ENCODE measurements at regions not wholly inside any gene's neighbourhood (a gene's known extent, or its start where the extent isn't known, plus 50 kb on each side); places are given as distances from the start of the nearest gene placed in this dataset.
"Not testable (repeated sequence)": the region's sequence is repeated elsewhere in the genome, so short reads cannot be mapped to it uniquely, and the experiment has no call there.

DNA sequence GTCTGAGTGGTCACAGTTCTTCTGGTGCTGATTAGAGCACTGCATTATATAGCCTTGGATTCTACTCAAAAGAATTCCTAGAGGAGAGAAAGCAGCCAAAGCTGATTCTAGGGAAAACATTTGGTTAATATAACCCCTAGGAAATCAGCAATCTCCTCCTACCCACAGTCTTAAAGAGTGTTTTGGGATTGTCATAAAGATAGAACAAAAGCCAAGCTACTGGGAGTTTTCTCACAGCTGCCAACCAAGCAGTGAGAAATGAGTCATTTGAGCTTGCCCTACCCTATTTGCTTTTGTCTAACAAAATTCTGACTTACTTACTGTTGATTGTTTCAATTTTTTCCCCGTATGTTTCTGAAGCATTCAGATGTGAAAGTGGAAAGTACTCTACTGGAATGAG is 469.3 kb downstream of the PLCL1 start:
- H3K27me3 Mint-ChIP-seq, result peaks cover 2 to 9% of the 10 kb centered on the region in 2 donors
- no peaks in the 10 kb centered on the region for H3K4me1 ChIP-seq (ENCODE audit: insufficient read depth, low read length)
- no peak overlapping the region for H3K4me3 ChIP-seq (ENCODE audit: low read length in 2 of 2)
- POLR2A ChIA-PET (ENCODE audit: partially characterized antibody), result no interaction called here
- no peaks in the 10 kb centered on the region for H3K9me3 ChIP-seq (ENCODE audit: control insufficient read depth in 1 of 2, low read length in 2 of 2)
- intact Hi-C loops (cut with micrococcal nuclease), result no loop called here
- H3K9me3 Mint-ChIP-seq, result no peaks in the 10 kb centered on the region
- CTCF ChIA-PET (ENCODE audit: partially characterized antibody), result interaction anchor here (2.0 kb wide), 1 partner anchor 24 kb away, joined by 11 read pairs; no protein-coding TSS in a partner anchor
- no peak for DNase-seq
- H3K36me3 ChIP-seq (ENCODE audit: insufficient read depth, low read length), result no peaks in the 10 kb centered on the region
- no peak overlapping the region for H3K27ac Mint-ChIP-seq
- H3K36me3 Mint-ChIP-seq, result no peaks in the 10 kb centered on the region
- H3K27me3 ChIP-seq (ENCODE audit: insufficient read depth, low read length), result no peaks in the 10 kb centered on the region
- no peak overlapping the region for H3K4me3 Mint-ChIP-seq
- no peak overlapping the region for H3K27ac ChIP-seq (ENCODE audit: low read depth, low read length)
- H3K4me1 Mint-ChIP-seq, result no peaks in the 10 kb centered on the region

DNA sequence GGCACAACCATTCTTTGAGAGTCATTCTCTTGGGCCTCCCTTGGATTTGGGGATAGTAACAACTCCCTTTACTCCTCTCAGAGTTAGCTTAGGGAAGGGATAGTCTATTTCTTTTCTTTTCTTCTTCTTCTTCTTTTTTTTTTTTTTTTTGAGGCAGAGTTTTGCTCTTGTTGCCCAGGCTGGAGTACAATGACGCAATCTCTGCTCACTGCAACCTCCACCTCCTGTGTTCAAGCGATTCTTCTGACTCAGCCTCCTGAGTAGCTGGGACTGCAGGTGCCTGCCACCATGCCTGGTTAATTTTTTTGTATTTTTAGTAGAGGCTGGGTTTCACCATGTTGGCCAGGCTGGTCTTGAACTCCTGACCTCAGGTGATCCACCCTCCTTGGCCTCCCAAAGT is 465.8 kb downstream of the PLCL1 start:
- H3K27ac ChIP-seq (ENCODE audit: low read depth, low read length); H3K27ac Mint-ChIP-seq; H3K36me3 ChIP-seq (ENCODE audit: insufficient read depth, low read length); H3K4me1 Mint-ChIP-seq; intact Hi-C loops (cut with micrococcal nuclease); H3K27me3 ChIP-seq (ENCODE audit: insufficient read depth, low read length); H3K9me3 ChIP-seq (ENCODE audit: control insufficient read depth in 1 of 2, low read length in 2 of 2); H3K4me1 ChIP-seq (ENCODE audit: insufficient read depth, low read length); H3K4me3 ChIP-seq (ENCODE audit: low read length in 2 of 2); CTCF ChIA-PET (ENCODE audit: partially characterized antibody); POLR2A ChIA-PET (ENCODE audit: partially characterized antibody); DNase-seq; H3K9me3 Mint-ChIP-seq; H3K4me3 Mint-ChIP-seq; H3K36me3 Mint-ChIP-seq: not testable (repeated sequence)
- peaks cover 9 to 12% of the 10 kb centered on the region in 2 donors for H3K27me3 Mint-ChIP-seq

DNA sequence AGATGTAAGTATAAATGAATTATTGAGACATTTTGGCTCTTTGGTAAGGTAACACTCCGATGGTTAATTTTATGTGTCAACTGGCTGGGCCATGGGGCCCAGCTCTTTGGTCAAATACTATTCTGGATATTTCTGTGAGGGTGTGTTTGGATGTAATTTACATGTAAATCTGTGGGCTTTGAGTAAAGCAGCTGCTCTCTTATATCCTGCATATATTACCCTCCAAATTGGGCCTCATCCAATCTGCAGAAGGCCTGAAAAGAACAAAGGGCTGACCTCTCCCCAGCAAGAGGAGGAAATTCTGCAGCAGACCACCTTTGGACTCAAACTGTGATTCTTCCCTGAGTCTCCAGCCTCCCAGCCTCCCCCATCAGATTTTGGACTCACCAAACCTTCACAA is 464.1 kb downstream of the PLCL1 start:
- intact Hi-C loops (cut with micrococcal nuclease), result no loop called here
- no peak overlapping the region for H3K27ac Mint-ChIP-seq
- ChIA-PET POLR2A (ENCODE audit: partially characterized antibody) (no interaction called here), CTCF (ENCODE audit: partially characterized antibody) (no interaction called here)
- no peaks in the 10 kb centered on the region for H3K27me3 ChIP-seq (ENCODE audit: insufficient read depth, low read length)
- H3K4me3 ChIP-seq (ENCODE audit: low read length in 2 of 2), result no peak overlapping the region
- H3K9me3 ChIP-seq (ENCODE audit: control insufficient read depth in 1 of 2, low read length in 2 of 2), result no peaks in the 10 kb centered on the region
- H3K36me3 ChIP-seq (ENCODE audit: insufficient read depth, low read length), result no peaks in the 10 kb centered on the region
- no peaks in the 10 kb centered on the region for H3K4me1 Mint-ChIP-seq
- H3K4me3 Mint-ChIP-seq, result no peak overlapping the region
- H3K27ac ChIP-seq (ENCODE audit: low read depth, low read length), result no peak overlapping the region
- no peaks in the 10 kb centered on the region for H3K9me3 Mint-ChIP-seq
- no peaks in the 10 kb centered on the region for H3K36me3 Mint-ChIP-seq
- peaks cover 11 to 12% of the 10 kb centered on the region in 2 donors for H3K27me3 Mint-ChIP-seq
- DNase-seq, result no peak
- no peaks in the 10 kb centered on the region for H3K4me1 ChIP-seq (ENCODE audit: insufficient read depth, low read length)

DNA sequence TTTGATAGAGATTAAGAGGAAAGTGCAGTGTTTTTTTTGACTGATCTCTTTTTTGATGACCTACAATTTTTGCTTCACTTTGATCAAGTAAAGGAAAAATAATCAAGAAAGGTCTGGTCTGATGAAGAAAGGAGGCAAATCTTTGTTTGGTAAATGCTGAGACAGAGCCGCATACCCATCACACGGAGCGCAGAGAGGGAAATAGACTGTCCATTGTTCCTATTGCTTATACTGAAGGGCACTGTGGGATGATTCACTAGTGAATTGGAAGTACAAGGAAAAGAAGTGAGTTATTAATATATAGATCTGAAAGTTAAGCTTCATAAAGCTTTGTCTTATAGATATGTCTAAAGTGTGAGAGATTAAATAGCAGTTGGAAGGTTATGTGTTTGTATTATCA is 455.1 kb downstream of the PLCL1 start:
- H3K27me3 Mint-ChIP-seq, result peaks cover 9 to 20% of the 10 kb centered on the region in 2 donors
- no peaks in the 10 kb centered on the region for H3K9me3 ChIP-seq (ENCODE audit: control insufficient read depth in 1 of 2, low read length in 2 of 2)
- H3K9me3 Mint-ChIP-seq, result no peaks in the 10 kb centered on the region
- ChIA-PET POLR2A (ENCODE audit: partially characterized antibody) (no interaction called here), CTCF (ENCODE audit: partially characterized antibody) (interaction anchor here (0.9 kb wide), 1 partner anchor 50 kb away, joined by 3 read pairs; no protein-coding TSS in a partner anchor)
- H3K4me3 ChIP-seq (ENCODE audit: low read length in 2 of 2), result no peak overlapping the region
- intact Hi-C loops (cut with micrococcal nuclease), result no loop called here
- no peak for DNase-seq
- H3K36me3 ChIP-seq (ENCODE audit: insufficient read depth, low read length), result no peaks in the 10 kb centered on the region
- no peak overlapping the region for H3K4me3 Mint-ChIP-seq
- no peak overlapping the region for H3K27ac Mint-ChIP-seq
- no peaks in the 10 kb centered on the region for H3K36me3 Mint-ChIP-seq
- no peak overlapping the region for H3K27ac ChIP-seq (ENCODE audit: low read depth, low read length)
- no peaks in the 10 kb centered on the region for H3K4me1 Mint-ChIP-seq
- no peaks in the 10 kb centered on the region for H3K4me1 ChIP-seq (ENCODE audit: insufficient read depth, low read length)
- H3K27me3 ChIP-seq (ENCODE audit: insufficient read depth, low read length), result no peaks in the 10 kb centered on the region

DNA sequence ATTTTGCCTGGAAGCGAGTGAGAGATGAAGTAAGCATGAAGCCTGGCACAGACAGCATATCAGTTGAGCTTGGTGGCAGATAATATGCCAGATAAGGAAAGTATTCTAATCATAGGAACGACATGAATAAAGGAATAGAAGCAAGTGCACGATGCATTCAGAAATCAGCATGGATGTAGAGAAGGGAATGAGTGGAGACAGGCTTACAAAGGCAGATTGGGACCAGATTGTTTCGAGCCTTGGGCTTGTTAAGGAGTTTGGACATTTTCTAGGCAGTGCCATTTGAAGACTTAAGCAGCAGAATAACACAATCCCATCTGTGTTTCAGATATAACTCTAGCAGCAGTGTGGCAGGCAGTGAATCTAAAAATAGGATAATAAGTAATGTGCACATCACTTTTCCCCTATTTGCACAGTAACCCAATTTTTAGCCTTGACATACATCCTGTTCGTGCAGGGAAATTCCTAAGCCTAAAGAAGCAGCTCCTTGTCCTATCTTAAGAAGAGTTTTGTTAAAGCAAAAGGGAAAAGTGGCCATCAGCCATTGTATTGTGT is 450.2 kb downstream of the PLCL1 start:
- intact Hi-C loops (cut with micrococcal nuclease), result no loop called here
- H3K27me3 ChIP-seq (ENCODE audit: insufficient read depth, low read length), result no peaks in the 10 kb centered on the region
- Mint-ChIP-seq H3K27ac (no peak overlapping the region), H3K9me3 (no peaks in the 10 kb centered on the region), H3K36me3 (no peaks in the 10 kb centered on the region), H3K4me1 (no peaks in the 10 kb centered on the region), H3K4me3 (no peak overlapping the region), H3K27me3 (peaks cover 11 to 13% of the 10 kb centered on the region in 2 donors)
- H3K4me1 ChIP-seq (ENCODE audit: insufficient read depth, low read length), result no peaks in the 10 kb centered on the region
- H3K27ac ChIP-seq (ENCODE audit: low read depth, low read length), result no peak overlapping the region
- ChIA-PET CTCF (ENCODE audit: partially characterized antibody) (no interaction called here), POLR2A (ENCODE audit: partially characterized antibody) (no interaction called here)
- H3K9me3 ChIP-seq (ENCODE audit: control insufficient read depth in 1 of 2, low read length in 2 of 2), result no peaks in the 10 kb centered on the region
- no peak overlapping the region for H3K4me3 ChIP-seq (ENCODE audit: low read length in 2 of 2)
- H3K36me3 ChIP-seq (ENCODE audit: insufficient read depth, low read length), result no peaks in the 10 kb centered on the region
- DNase-seq, result no peak

- Histone ChIP-seq H3K4me1 (ENCODE audit: insufficient read depth, low read length) (no peaks in the 10 kb centered on the region), H3K27me3 (ENCODE audit: insufficient read depth, low read length) (no peaks in the 10 kb centered on the region), H3K36me3 (ENCODE audit: insufficient read depth, low read length) (no peaks in the 10 kb centered on the region), H3K4me3 (ENCODE audit: low read length in 2 of 2) (no peak overlapping the region), H3K27ac (ENCODE audit: low read depth, low read length) (no peak overlapping the region), H3K9me3 (ENCODE audit: control insufficient read depth in 1 of 2, low read length in 2 of 2) (no peaks in the 10 kb centered on the region)
- H3K27me3 Mint-ChIP-seq, result peaks cover 11 to 13% of the 10 kb centered on the region in 2 donors
- CTCF ChIA-PET (ENCODE audit: partially characterized antibody), result no interaction called here
- no peaks in the 10 kb centered on the region for H3K36me3 Mint-ChIP-seq
- POLR2A ChIA-PET (ENCODE audit: partially characterized antibody), result no interaction called here
- peaks cover 0 to 2% (median 0%) of the 10 kb centered on the region in 8 donors for H3K9me3 Mint-ChIP-seq
- no peak overlapping the region for H3K4me3 Mint-ChIP-seq
- DNase-seq, result no peak
- H3K4me1 Mint-ChIP-seq, result no peaks in the 10 kb centered on the region
- intact Hi-C loops (cut with micrococcal nuclease), result no loop called here
- H3K27ac Mint-ChIP-seq, result no peak overlapping the region
Measured at GRCh38 chr2:198253995-198254394, 449.6 kb downstream of the PLCL1 start.

- Mint-ChIP-seq H3K9me3 (peaks cover 0 to 3% (median 0%) of the 10 kb centered on the region in 8 donors), H3K27me3 (peaks cover 8 to 11% of the 10 kb centered on the region in 2 donors), H3K4me3 (no peak overlapping the region), H3K27ac (no peak overlapping the region), H3K4me1 (no peaks in the 10 kb centered on the region), H3K36me3 (no peaks in the 10 kb centered on the region)
- Histone ChIP-seq H3K27me3 (ENCODE audit: insufficient read depth, low read length) (no peaks in the 10 kb centered on the region), H3K36me3 (ENCODE audit: insufficient read depth, low read length) (no peaks in the 10 kb centered on the region), H3K9me3 (ENCODE audit: control insufficient read depth in 1 of 2, low read length in 2 of 2) (no peaks in the 10 kb centered on the region), H3K4me3 (ENCODE audit: low read length in 2 of 2) (no peak overlapping the region), H3K4me1 (ENCODE audit: insufficient read depth, low read length) (no peaks in the 10 kb centered on the region), H3K27ac (ENCODE audit: low read depth, low read length) (no peak overlapping the region)
- ChIA-PET POLR2A (ENCODE audit: partially characterized antibody) (no interaction called here), CTCF (ENCODE audit: partially characterized antibody) (interaction anchor here (1.1 kb wide), 1 partner anchor 44 kb away, joined by 3 read pairs; no protein-coding TSS in a partner anchor)
- no peak for DNase-seq
- intact Hi-C loops (cut with micrococcal nuclease), result no loop called here
Measured at GRCh38 chr2:198252472-198252871, 448.1 kb downstream of the PLCL1 start.

GRCh38 chr2:198242093-198242492 is 437.7 kb downstream of the PLCL1 start:
- intact Hi-C loops (cut with micrococcal nuclease), result no loop called here
- no peak for DNase-seq
- peaks cover 7 to 11% of the 10 kb centered on the region in 2 donors for H3K27me3 Mint-ChIP-seq
- H3K27ac ChIP-seq (ENCODE audit: low read depth, low read length), result no peak overlapping the region
- H3K4me1 Mint-ChIP-seq, result no peaks in the 10 kb centered on the region
- no peak overlapping the region for H3K4me3 Mint-ChIP-seq
- H3K36me3 Mint-ChIP-seq, result no peaks in the 10 kb centered on the region
- no peaks in the 10 kb centered on the region for H3K36me3 ChIP-seq (ENCODE audit: insufficient read depth, low read length)
- no peaks in the 10 kb centered on the region for H3K4me1 ChIP-seq (ENCODE audit: insufficient read depth, low read length)
- H3K9me3 ChIP-seq (ENCODE audit: control insufficient read depth in 1 of 2, low read length in 2 of 2), result no peaks in the 10 kb centered on the region
- no peaks in the 10 kb centered on the region for H3K27me3 ChIP-seq (ENCODE audit: insufficient read depth, low read length)
- H3K27ac Mint-ChIP-seq, result no peak overlapping the region
- H3K9me3 Mint-ChIP-seq, result peaks cover 0 to 5% (median 0%) of the 10 kb centered on the region in 8 donors
- no peak overlapping the region for H3K4me3 ChIP-seq (ENCODE audit: low read length in 2 of 2)
- POLR2A ChIA-PET (ENCODE audit: partially characterized antibody), result no interaction called here
- CTCF ChIA-PET (ENCODE audit: partially characterized antibody), result no interaction called here

All from CD4-positive, alpha-beta memory T cell (primary cell).